Liver (tissue), 8 donors: ENCODE measurements at regions not wholly inside any gene's neighbourhood (a gene's known extent, or its start where the extent isn't known, plus 50 kb on each side); places are given as distances from the start of the nearest gene placed in this dataset.

Experiments
- DNase-seq: peaks from one replicate; pipeline ENCODE4 v3.0.0-alpha.2; 2017; ENCODE audit warnings: low spot score
- H3K27ac ChIP-seq, 2 donors: one replicate each; pipeline ENCODE4 v1.7.0; 2013; ENCODE audit warnings: inconsistent platforms in 2 of 2, low read length in 2 of 2, control low read depth in 1 of 2, low read depth in 1 of 2, mild to moderate bottlenecking in 1 of 2
- H3K27me3 ChIP-seq, 4 donors: one replicate each; pipeline versions ENCODE4 v1.6.1 to v1.7.0; 2013; ENCODE audit warnings: low read length in 3 of 4, inconsistent platforms in 1 of 4, mild to moderate bottlenecking in 1 of 4, moderate library complexity in 1 of 4; ENCODE audit not compliant: control insufficient read depth in 4 of 4, insufficient read depth in 4 of 4
- H3K36me3 ChIP-seq, 4 donors: one replicate each; pipeline versions ENCODE4 v1.6.1 to v1.7.0; 2013; ENCODE audit warnings: low read length in 3 of 4, mild to moderate bottlenecking in 3 of 4, low read depth in 1 of 4, moderate library complexity in 1 of 4; ENCODE audit not compliant: control insufficient read depth in 4 of 4, insufficient read depth in 3 of 4
- H3K4me1 ChIP-seq, 4 donors: one replicate each; pipeline versions ENCODE4 v1.6.1 to v1.7.0; 2013; ENCODE audit warnings: low read length in 3 of 4, mild to moderate bottlenecking in 3 of 4, moderate library complexity in 1 of 4; ENCODE audit not compliant: control insufficient read depth in 4 of 4, insufficient read depth in 4 of 4
- H3K4me3 ChIP-seq, 3 donors: one replicate each; pipeline versions ENCODE4 v1.6.1 to v1.7.0; 2013; ENCODE audit warnings: low read length in 3 of 3, control low read depth in 1 of 3, low read depth in 1 of 3, mild to moderate bottlenecking in 1 of 3
- H3K9ac ChIP-seq, 2 donors: one replicate each; pipeline ENCODE4 v1.7.0; 2013; ENCODE audit warnings: low read length in 2 of 2, mild to moderate bottlenecking in 2 of 2, moderate library complexity in 2 of 2, control low read depth in 1 of 2, low read depth in 1 of 2
- H3K9me3 ChIP-seq, 4 donors: one replicate each; pipeline versions ENCODE4 v1.6.1 to v1.7.0; 2013; ENCODE audit warnings: low read length in 3 of 4; ENCODE audit not compliant: control insufficient read depth in 4 of 4
- EGR1 ChIP-seq, 2 donors: IDR thresholded peaks; 2 replicates each; pipeline ENCODE4 v1.6.1; 2016 to 2018; ENCODE audit warnings: antibody characterized with exemption in 2 of 2, low read depth in 2 of 2
- FOXA1 ChIP-seq: IDR thresholded peaks from 2 replicates; pipeline ENCODE4 v1.6.1; 2016; ENCODE audit warnings: antibody characterized with exemption
- FOXA2 ChIP-seq: IDR thresholded peaks from 2 replicates; pipeline ENCODE4 v1.6.1; 2016; ENCODE audit warnings: antibody characterized with exemption
- GABPA ChIP-seq, 2 donors: IDR thresholded peaks in 1 of 2; conservative IDR thresholded peaks in 1 of 2; 2 replicates each; pipeline ENCODE4 v1.6.1; 2016; ENCODE audit warnings: antibody characterized with exemption in 2 of 2, mild to moderate bottlenecking in 1 of 2, moderate library complexity in 1 of 2
- HNF4A ChIP-seq, 2 donors: conservative IDR thresholded peaks; 2 replicates each; pipeline ENCODE4 v1.6.1; 2016; ENCODE audit warnings: antibody characterized with exemption in 2 of 2, mild to moderate bottlenecking in 2 of 2
- HNF4G ChIP-seq: IDR thresholded peaks from 2 replicates; pipeline ENCODE4 v1.6.1; 2016; ENCODE audit warnings: antibody characterized with exemption
- JUND ChIP-seq, 2 donors: IDR thresholded peaks; 2 replicates each; pipeline ENCODE4 v1.6.1; 2016; ENCODE audit warnings: antibody characterized with exemption in 2 of 2
- NR2F2 ChIP-seq: IDR thresholded peaks from 2 replicates; pipeline ENCODE4 v1.6.1; 2016; ENCODE audit warnings: antibody characterized with exemption
- RAD21 ChIP-seq, 2 donors: IDR thresholded peaks; 2 replicates each; pipeline ENCODE4 v1.6.1; 2016; ENCODE audit warnings: antibody characterized with exemption in 2 of 2, mild to moderate bottlenecking in 2 of 2
- REST ChIP-seq: IDR thresholded peaks from 2 replicates; pipeline ENCODE4 v1.6.1; 2016; ENCODE audit warnings: antibody characterized with exemption, mild to moderate bottlenecking
- RXRA ChIP-seq, 2 donors: IDR thresholded peaks; 2 replicates each; pipeline ENCODE4 v1.6.1; 2017 to 2018; ENCODE audit warnings: antibody characterized with exemption in 2 of 2, mild to moderate bottlenecking in 1 of 2
- SP1 ChIP-seq: IDR thresholded peaks from 2 replicates; pipeline ENCODE4 v1.6.1; 2018; ENCODE audit warnings: antibody characterized with exemption, mild to moderate bottlenecking
- TAF1 ChIP-seq: conservative IDR thresholded peaks from 2 replicates; pipeline ENCODE4 v1.6.1; 2016; ENCODE audit warnings: antibody characterized with exemption, mild to moderate bottlenecking
- YY1 ChIP-seq: IDR thresholded peaks from 2 replicates; pipeline ENCODE4 v1.6.1; 2016; ENCODE audit warnings: antibody characterized with exemption, mild to moderate bottlenecking
- WGBS: extraction: QIAGEN DNeasy Blood & Tissue Kit; methylation state at CpG from one replicate; pipeline ENCODE4 v1.1.7; 2013; 5-methylcytosine and 5-hydroxymethylcytosine counted together
- TF ChIP-seq, protein P1 (sequence below): fragments of 150-350 bp; IDR thresholded peaks from 2 replicates; pipeline ENCODE4 v1.5.1; 2017; ENCODE audit warnings: improper control_type of control experiment, low read depth, low read length; ENCODE audit not compliant: missing input control
- TF ChIP-seq, protein P2 (sequence below): IDR thresholded peaks from 2 replicates; pipeline ENCODE4 v1.6.1; 2016; ENCODE audit warnings: antibody characterized with exemption
- TF ChIP-seq, protein P3 (sequence below): IDR thresholded peaks from 2 replicates; pipeline ENCODE4 v1.6.1; 2016; ENCODE audit warnings: antibody characterized with exemption
- TF ChIP-seq, protein P4 (sequence below): IDR thresholded peaks from 2 replicates; pipeline ENCODE4 v1.6.1; 2016; ENCODE audit warnings: antibody characterized with exemption
- donor health status: healthy.
- donor health status: healthy.
- donor health status: healthy.
- donor health status: healthy.
- donor health status: healthy.

- DNase-seq: no peak
- no peak overlapping the region for H3K27ac ChIP-seq
- peaks cover 0 to 2% (median 0%) of the 10 kb centered on the region in 4 donors for H3K9me3 ChIP-seq
- no peaks in the 10 kb centered on the region for H3K4me1 ChIP-seq
- H3K9ac ChIP-seq: no peak overlapping the region
- no peak overlapping the region for H3K4me3 ChIP-seq
- 70% methylated on average over 5 of the region's 5 CpGs for WGBS
- TF ChIP-seq, protein P1, sequence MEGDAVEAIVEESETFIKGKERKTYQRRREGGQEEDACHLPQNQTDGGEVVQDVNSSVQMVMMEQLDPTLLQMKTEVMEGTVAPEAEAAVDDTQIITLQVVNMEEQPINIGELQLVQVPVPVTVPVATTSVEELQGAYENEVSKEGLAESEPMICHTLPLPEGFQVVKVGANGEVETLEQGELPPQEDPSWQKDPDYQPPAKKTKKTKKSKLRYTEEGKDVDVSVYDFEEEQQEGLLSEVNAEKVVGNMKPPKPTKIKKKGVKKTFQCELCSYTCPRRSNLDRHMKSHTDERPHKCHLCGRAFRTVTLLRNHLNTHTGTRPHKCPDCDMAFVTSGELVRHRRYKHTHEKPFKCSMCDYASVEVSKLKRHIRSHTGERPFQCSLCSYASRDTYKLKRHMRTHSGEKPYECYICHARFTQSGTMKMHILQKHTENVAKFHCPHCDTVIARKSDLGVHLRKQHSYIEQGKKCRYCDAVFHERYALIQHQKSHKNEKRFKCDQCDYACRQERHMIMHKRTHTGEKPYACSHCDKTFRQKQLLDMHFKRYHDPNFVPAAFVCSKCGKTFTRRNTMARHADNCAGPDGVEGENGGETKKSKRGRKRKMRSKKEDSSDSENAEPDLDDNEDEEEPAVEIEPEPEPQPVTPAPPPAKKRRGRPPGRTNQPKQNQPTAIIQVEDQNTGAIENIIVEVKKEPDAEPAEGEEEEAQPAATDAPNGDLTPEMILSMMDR: no peak
- TF ChIP-seq RAD21 (IDR thresholded peaks at IDR 0.05): no peak
- no peak for TF ChIP-seq YY1
- TF ChIP-seq, protein P2, sequence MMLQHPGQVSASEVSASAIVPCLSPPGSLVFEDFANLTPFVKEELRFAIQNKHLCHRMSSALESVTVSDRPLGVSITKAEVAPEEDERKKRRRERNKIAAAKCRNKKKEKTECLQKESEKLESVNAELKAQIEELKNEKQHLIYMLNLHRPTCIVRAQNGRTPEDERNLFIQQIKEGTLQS: no peak
- no peak for TF ChIP-seq HNF4A (conservative IDR thresholded peaks at IDR 0.05)
- no peak for TF ChIP-seq TAF1
- no peak for TF ChIP-seq JUND (IDR thresholded peaks at IDR 0.05)
- TF ChIP-seq NR2F2: no peak
- TF ChIP-seq, protein P3, sequence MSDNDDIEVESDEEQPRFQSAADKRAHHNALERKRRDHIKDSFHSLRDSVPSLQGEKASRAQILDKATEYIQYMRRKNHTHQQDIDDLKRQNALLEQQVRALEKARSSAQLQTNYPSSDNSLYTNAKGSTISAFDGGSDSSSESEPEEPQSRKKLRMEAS: no peak
- TF ChIP-seq FOXA1: no peak
- no peak for TF ChIP-seq SP1
- no peak for TF ChIP-seq HNF4G
- no peak for TF ChIP-seq REST
- TF ChIP-seq GABPA (IDR thresholded peaks at IDR 0.05 in 1 of 2, conservative IDR thresholded peaks at IDR 0.05 in 1 of 2): no peak
- TF ChIP-seq, protein P4, sequence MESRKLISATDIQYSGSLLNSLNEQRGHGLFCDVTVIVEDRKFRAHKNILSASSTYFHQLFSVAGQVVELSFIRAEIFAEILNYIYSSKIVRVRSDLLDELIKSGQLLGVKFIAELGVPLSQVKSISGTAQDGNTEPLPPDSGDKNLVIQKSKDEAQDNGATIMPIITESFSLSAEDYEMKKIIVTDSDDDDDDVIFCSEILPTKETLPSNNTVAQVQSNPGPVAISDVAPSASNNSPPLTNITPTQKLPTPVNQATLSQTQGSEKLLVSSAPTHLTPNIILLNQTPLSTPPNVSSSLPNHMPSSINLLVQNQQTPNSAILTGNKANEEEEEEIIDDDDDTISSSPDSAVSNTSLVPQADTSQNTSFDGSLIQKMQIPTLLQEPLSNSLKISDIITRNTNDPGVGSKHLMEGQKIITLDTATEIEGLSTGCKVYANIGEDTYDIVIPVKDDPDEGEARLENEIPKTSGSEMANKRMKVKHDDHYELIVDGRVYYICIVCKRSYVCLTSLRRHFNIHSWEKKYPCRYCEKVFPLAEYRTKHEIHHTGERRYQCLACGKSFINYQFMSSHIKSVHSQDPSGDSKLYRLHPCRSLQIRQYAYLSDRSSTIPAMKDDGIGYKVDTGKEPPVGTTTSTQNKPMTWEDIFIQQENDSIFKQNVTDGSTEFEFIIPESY: no peak
- TF ChIP-seq FOXA2: no peak
- TF ChIP-seq EGR1 (IDR thresholded peaks at IDR 0.05; ENCODE audit: low read depth in 2 of 2): no peak
- no peak for TF ChIP-seq RXRA (IDR thresholded peaks at IDR 0.05)
- peaks cover 0 to 4% (median 0%) of the 10 kb centered on the region in 4 donors for H3K27me3 ChIP-seq
- no peaks in the 10 kb centered on the region for H3K36me3 ChIP-seq
Observed at GRCh38 chr18:77772177-77772576, 522.5 kb downstream of the GALR1 start.
